Adrenal gland (tissue), 9 donors: ENCODE measurements at regions not wholly inside any gene's neighbourhood (a gene's known extent, or its start where the extent isn't known, plus 50 kb on each side); places are given as distances from the start of the nearest gene placed in this dataset.

ENCODE experiments used
- DNase-seq, 7 donors: peaks; one replicate each; pipeline ENCODE4 v3.0.0-alpha.2; 2019 to 2020
- H3K27ac ChIP-seq, 5 donors: fragments of 200-600 bp; sonication (generic) in 4 of 5; 1 replicate in 3 of 5; 2 replicates in 2 of 5; pipeline versions ENCODE4 v1.5.1 to v1.8.0; 2016 to 2020; ENCODE audit warnings: mild to moderate bottlenecking in 1 of 5
- H3K27me3 ChIP-seq: fragments of 200-600 bp; 2 replicates; pipeline ENCODE4 v1.8.0; 2021
- H3K36me3 ChIP-seq, 2 donors: fragments of 200-600 bp; replicated peaks in 1 of 2; 1 replicate in 1 of 2; 2 replicates in 1 of 2; pipeline versions ENCODE4 v1.5.1 to v1.8.0; 2018 to 2022
- H3K4me1 ChIP-seq, 2 donors: fragments of 200-600 bp; replicated peaks in 1 of 2; 1 replicate in 1 of 2; 2 replicates in 1 of 2; pipeline versions ENCODE4 v1.5.1 to v1.8.0; 2018 to 2021
- H3K4me3 ChIP-seq, 4 donors: fragments of 200-600 bp; sonication (generic) in 3 of 4; one replicate each; pipeline ENCODE4 v1.5.1; 2016 to 2018
- H3K9me3 ChIP-seq, 3 donors: fragments of 200-600 bp; sonication (generic) in 1 of 3; replicated peaks in 1 of 3; 1 replicate in 2 of 3; 2 replicates in 1 of 3; pipeline versions ENCODE4 v1.5.1 to v1.8.0; 2016 to 2021
- POLR2A ChIP-seq, 2 donors: fragments of 450-650 bp; IDR thresholded peaks; one replicate each; pipeline ENCODE4 v1.6.1; 2017; ENCODE audit warnings: antibody characterized with exemption in 2 of 2, mild to moderate bottlenecking in 2 of 2, moderate library complexity in 1 of 2
- WGBS, 4 donors: extraction: QIAGEN DNeasy Blood & Tissue Kit in 2 of 4; methylation state at CpG; one replicate each; pipeline versions ENCODE4 v1.1.5 to v1.1.7; 2013 to 2017; 5-methylcytosine and 5-hydroxymethylcytosine counted together
- intact Hi-C, 2 donors: fragments of 100-400 bp; cut with DNase I; formaldehyde crosslinking; loops; one replicate each; pipeline versions ENCODE4 v1.14.1 to v1.15.0; 2022 to 2023
- TF ChIP-seq, protein P1 (sequence below), 6 experiments: fragments of 450-650 bp in 4 of 6; fragments of 200-600 bp in 2 of 6; sonication (generic) in 1 of 6; IDR thresholded peaks; 1 replicate in 5 of 6; 2 replicates in 1 of 6; pipeline versions ENCODE4 v1.5.1 to v1.8.0; 2016 to 2021; ENCODE audit warnings: antibody characterized with exemption in 6 of 6, mild to moderate bottlenecking in 2 of 6, moderate library complexity in 1 of 6
- donor health status: healthy with polysubstance abuse.
- donor health status: Bipolar disorder and iron deficiency.
- donor health status: DM: yes; HTN: yes; CAD: no.
- donor health status: DM: no; HTN: no; CAD: no.
- donor health status: DM: no; HTN: no; CAD: no.

- intact Hi-C loops = no loop called here
- Histone ChIP-seq H3K27ac (peak overlapping the region in 1 of 5 donors; percentile 48), H3K4me3 (no peak overlapping the region), H3K36me3 (no peaks in the 10 kb centered on the region), H3K27me3 (no peaks in the 10 kb centered on the region), H3K9me3 (no peaks in the 10 kb centered on the region), H3K4me1 (peaks cover 21 to 47% of the 10 kb centered on the region in 2 donors)
- TF ChIP-seq POLR2A (IDR thresholded peaks at IDR 0.05) = no peak
- TF ChIP-seq, protein P1, sequence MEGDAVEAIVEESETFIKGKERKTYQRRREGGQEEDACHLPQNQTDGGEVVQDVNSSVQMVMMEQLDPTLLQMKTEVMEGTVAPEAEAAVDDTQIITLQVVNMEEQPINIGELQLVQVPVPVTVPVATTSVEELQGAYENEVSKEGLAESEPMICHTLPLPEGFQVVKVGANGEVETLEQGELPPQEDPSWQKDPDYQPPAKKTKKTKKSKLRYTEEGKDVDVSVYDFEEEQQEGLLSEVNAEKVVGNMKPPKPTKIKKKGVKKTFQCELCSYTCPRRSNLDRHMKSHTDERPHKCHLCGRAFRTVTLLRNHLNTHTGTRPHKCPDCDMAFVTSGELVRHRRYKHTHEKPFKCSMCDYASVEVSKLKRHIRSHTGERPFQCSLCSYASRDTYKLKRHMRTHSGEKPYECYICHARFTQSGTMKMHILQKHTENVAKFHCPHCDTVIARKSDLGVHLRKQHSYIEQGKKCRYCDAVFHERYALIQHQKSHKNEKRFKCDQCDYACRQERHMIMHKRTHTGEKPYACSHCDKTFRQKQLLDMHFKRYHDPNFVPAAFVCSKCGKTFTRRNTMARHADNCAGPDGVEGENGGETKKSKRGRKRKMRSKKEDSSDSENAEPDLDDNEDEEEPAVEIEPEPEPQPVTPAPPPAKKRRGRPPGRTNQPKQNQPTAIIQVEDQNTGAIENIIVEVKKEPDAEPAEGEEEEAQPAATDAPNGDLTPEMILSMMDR (IDR thresholded peaks at IDR 0.05) = no peak
- 84 to 92% (median 89%) methylated on average over 3 of the region's 3 CpGs for WGBS, 4 donors
- no peak for DNase-seq
Measured at GRCh38 chr13:33636955-33637670, 180.8 kb upstream of the RFC3 start.

- Histone ChIP-seq H3K36me3 (no peaks in the 10 kb centered on the region), H3K27ac (peak overlapping the region; percentile 33 to 75 (median 72)), H3K9me3 (no peaks in the 10 kb centered on the region), H3K27me3 (no peaks in the 10 kb centered on the region), H3K4me1 (peaks cover 32 to 55% of the 10 kb centered on the region in 2 donors), H3K4me3 (no peak overlapping the region)
- WGBS, 4 donors = 69 to 80% (median 76%) methylated on average over 3 of the region's 3 CpGs
- intact Hi-C loops = no loop called here
- no peak for TF ChIP-seq POLR2A (IDR thresholded peaks at IDR 0.05)
- TF ChIP-seq, protein P1 (IDR thresholded peaks at IDR 0.05) = no peak
- DNase-seq = peak; percentile 45 to 75 (median 67)
Measured at GRCh38 chr13:33637978-33638743, 179.8 kb upstream of the RFC3 start.

DNA sequence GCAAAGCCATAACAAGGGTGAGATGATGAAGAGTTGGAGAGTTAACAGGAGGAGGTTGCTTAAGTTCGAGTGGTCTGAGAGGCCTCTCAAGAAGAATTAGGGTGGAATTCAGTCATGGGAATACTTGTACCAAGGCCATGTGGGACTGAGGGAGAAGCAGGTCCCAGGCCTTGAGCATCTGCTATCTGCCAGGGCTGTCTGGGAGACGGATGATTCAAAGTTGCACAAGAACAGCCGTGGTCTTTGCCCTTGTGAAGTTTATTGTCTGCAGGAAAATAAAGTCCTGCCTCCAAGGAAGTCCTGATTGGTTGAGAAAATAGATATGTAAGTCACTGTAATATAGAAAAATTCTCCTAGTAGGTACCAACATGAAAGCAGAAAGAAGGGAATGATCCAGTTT lies 178.8 kb upstream of the RFC3 start:
- Histone ChIP-seq H3K27ac (peak overlapping the region in 4 of 5 donors; percentile 5 to 74 (median 72)), H3K27me3 (no peaks in the 10 kb centered on the region), H3K4me3 (no peak overlapping the region), H3K9me3 (no peaks in the 10 kb centered on the region), H3K4me1 (peaks cover 42 to 65% of the 10 kb centered on the region in 2 donors), H3K36me3 (no peaks in the 10 kb centered on the region)
- intact Hi-C loops = no loop called here
- 21 to 35% (median 23%) methylated on average over 3 of the region's 3 CpGs for WGBS, 4 donors
- peak; percentile 60 to 91 (median 87) for DNase-seq
- TF ChIP-seq, protein P1 (IDR thresholded peaks at IDR 0.05) = no peak
- no peak for TF ChIP-seq POLR2A (IDR thresholded peaks at IDR 0.05)

DNA sequence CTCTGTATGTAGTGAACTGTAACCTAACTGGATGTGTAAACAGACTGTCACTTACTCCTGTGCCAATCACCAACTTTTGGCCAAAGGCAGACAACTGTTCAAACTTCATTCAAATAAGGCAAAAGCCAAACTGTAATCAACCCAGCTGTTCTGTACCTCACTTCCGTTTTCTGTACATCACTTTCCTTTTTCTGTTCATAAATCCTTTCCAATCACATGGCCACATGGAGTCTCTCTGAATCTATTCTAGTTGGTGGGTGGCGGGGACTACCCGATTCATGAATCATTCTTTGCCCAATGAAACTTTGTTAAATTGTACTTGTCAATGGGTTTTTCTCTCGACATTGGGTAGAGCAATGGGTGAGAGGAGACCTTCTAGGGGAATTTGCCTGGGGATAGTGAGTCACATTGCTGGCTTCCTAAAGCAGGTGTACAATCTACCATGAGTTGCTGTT lies 178.3 kb upstream of the RFC3 start:
- H3K36me3 ChIP-seq = no peaks in the 10 kb centered on the region
- no peak overlapping the region for H3K4me3 ChIP-seq
- H3K27ac ChIP-seq = peak overlapping the region in 4 of 5 donors; percentile 5 to 74 (median 72)
- no peak for DNase-seq
- H3K27me3 ChIP-seq = no peaks in the 10 kb centered on the region
- 89 to 93% (median 92%) methylated on average over 4 of the region's 4 CpGs for WGBS, 4 donors
- no peaks in the 10 kb centered on the region for H3K9me3 ChIP-seq
- TF ChIP-seq, protein P1 (IDR thresholded peaks at IDR 0.05) = no peak
- H3K4me1 ChIP-seq = peaks cover 43 to 70% of the 10 kb centered on the region in 2 donors
- intact Hi-C loops = no loop called here
